ENCODE measurements at regions not wholly inside any gene's neighbourhood (a gene's known extent, or its start where the extent isn't known, plus 50 kb on each side); places are given as distances from the start of the nearest gene placed in this dataset.

DNA sequence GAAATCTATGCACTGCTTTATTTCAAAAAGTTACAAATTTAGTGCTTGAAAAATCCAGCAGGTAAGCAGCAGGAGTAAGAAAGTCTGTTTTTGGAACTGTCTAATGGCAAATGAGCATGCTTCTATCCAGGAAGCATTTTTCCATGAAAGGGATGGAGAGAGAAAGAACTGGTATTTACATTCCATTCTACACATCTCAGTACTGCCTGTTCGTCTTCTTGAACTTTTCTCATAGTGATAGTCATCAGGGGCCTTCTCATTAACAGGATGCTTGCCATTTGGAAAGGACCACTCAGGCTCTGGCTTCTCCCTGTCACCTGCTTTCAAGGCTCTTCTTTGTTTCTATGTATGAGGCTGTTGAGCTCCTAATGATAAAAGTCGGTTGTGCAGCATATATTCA lies 267.3 kb upstream of the IL12A start:
- Histone ChIP-seq H3K4me1 (ENCODE audit: control insufficient read depth, extremely low read depth, insufficient read depth, low read length) (peaks cover 19% of the 10 kb centered on the region), H4K20me1 (ENCODE audit: control insufficient read depth, extremely low read depth, insufficient read depth, low read length) (no peaks in the 10 kb centered on the region), H3K36me3 (ENCODE audit: control insufficient read depth in 2 of 2, extremely low read depth in 1 of 2, insufficient read depth in 2 of 2, low read length in 2 of 2) (no peaks in the 10 kb centered on the region), H3K4me3 (ENCODE audit: control insufficient read depth in 2 of 3, extremely low read depth in 1 of 3, insufficient read depth in 2 of 3, low read depth in 1 of 3, low read length in 3 of 3) (no peak overlapping the region), H3K9me3 (ENCODE audit: control insufficient read depth, low read depth, low read length) (no peaks in the 10 kb centered on the region), H3K9ac (ENCODE audit: control insufficient read depth, extremely low read depth, insufficient read depth, low read length) (no peak overlapping the region), H3K9me1 (ENCODE audit: control insufficient read depth, extremely low read depth, insufficient read depth, low read length) (no peaks in the 10 kb centered on the region), H3K27me3 (ENCODE audit: control insufficient read depth, extremely low read depth, insufficient read depth, low read length) (no peaks in the 10 kb centered on the region), H2AFZ (ENCODE audit: control insufficient read depth, low read length) (no peak overlapping the region), H3K79me2 (ENCODE audit: control insufficient read depth, insufficient read depth, low read length) (no peaks in the 10 kb centered on the region), H3K4me2 (ENCODE audit: control insufficient read depth, extremely low read depth, insufficient read depth, low read depth, low read length) (no peak overlapping the region), H3K27ac (ENCODE audit: control insufficient read depth, insufficient read depth, low read length) (no peak overlapping the region)
- dilution Hi-C loops (cut with MboI; ENCODE audit: extremely low pct_ligation_motif_present, low sequenced_read_pairs), result no loop called here
- TF ChIP-seq EZH2 (IDR thresholded peaks at IDR 0.05; ENCODE audit: low read length), result no peak
- TF ChIP-seq, protein P1, sequence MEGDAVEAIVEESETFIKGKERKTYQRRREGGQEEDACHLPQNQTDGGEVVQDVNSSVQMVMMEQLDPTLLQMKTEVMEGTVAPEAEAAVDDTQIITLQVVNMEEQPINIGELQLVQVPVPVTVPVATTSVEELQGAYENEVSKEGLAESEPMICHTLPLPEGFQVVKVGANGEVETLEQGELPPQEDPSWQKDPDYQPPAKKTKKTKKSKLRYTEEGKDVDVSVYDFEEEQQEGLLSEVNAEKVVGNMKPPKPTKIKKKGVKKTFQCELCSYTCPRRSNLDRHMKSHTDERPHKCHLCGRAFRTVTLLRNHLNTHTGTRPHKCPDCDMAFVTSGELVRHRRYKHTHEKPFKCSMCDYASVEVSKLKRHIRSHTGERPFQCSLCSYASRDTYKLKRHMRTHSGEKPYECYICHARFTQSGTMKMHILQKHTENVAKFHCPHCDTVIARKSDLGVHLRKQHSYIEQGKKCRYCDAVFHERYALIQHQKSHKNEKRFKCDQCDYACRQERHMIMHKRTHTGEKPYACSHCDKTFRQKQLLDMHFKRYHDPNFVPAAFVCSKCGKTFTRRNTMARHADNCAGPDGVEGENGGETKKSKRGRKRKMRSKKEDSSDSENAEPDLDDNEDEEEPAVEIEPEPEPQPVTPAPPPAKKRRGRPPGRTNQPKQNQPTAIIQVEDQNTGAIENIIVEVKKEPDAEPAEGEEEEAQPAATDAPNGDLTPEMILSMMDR (optimal IDR thresholded peaks at IDR 0.05 in 1 of 3, IDR thresholded peaks at IDR 0.05 in 1 of 3, conservative IDR thresholded peaks at IDR 0.05 in 1 of 3; ENCODE audit: extremely low read depth in 1 of 3, insufficient read depth in 2 of 3, low read length in 3 of 3), result no peak
- FAIRE-seq, result no peak
- no peak for DNase-seq (ENCODE audit: low read depth, low spot score)

DNA sequence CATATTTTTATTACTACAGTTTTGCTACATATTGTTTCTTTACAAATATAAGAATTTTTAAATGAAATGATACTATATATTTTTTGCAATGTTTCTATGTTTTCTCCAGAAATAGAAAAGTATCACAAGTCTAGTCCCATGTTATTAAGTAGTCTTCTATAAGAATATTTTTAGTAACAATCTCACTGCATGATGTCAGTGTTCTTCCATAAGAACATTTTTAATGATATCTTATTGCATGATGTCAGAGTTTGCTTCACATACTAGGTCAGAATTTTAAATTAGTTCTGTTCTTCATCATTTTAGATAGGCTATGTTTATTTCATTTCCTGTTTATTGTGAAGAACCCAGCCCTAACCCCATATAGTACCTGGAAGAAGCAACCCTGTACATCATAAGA lies 265.3 kb upstream of the IL12A start:
- TF ChIP-seq EZH2 (IDR thresholded peaks at IDR 0.05; ENCODE audit: low read length), result no peak
- TF ChIP-seq, protein P1 (optimal IDR thresholded peaks at IDR 0.05 in 1 of 3, IDR thresholded peaks at IDR 0.05 in 1 of 3, conservative IDR thresholded peaks at IDR 0.05 in 1 of 3; ENCODE audit: extremely low read depth in 1 of 3, insufficient read depth in 2 of 3, low read length in 3 of 3), result no peak
- H3K9ac ChIP-seq (ENCODE audit: control insufficient read depth, extremely low read depth, insufficient read depth, low read length), result no peak overlapping the region
- no peaks in the 10 kb centered on the region for H4K20me1 ChIP-seq (ENCODE audit: control insufficient read depth, extremely low read depth, insufficient read depth, low read length)
- no peaks in the 10 kb centered on the region for H3K9me1 ChIP-seq (ENCODE audit: control insufficient read depth, extremely low read depth, insufficient read depth, low read length)
- H3K79me2 ChIP-seq (ENCODE audit: control insufficient read depth, insufficient read depth, low read length), result no peaks in the 10 kb centered on the region
- dilution Hi-C loops (cut with MboI; ENCODE audit: extremely low pct_ligation_motif_present, low sequenced_read_pairs), result no loop called here
- no peak overlapping the region for H2AFZ ChIP-seq (ENCODE audit: control insufficient read depth, low read length)
- H3K4me3 ChIP-seq (ENCODE audit: control insufficient read depth in 2 of 3, extremely low read depth in 1 of 3, insufficient read depth in 2 of 3, low read depth in 1 of 3, low read length in 3 of 3), result no peak overlapping the region
- no peak overlapping the region for H3K4me2 ChIP-seq (ENCODE audit: control insufficient read depth, extremely low read depth, insufficient read depth, low read depth, low read length)
- DNase-seq (ENCODE audit: low read depth, low spot score) (no peak), FAIRE-seq (no peak)
- H3K9me3 ChIP-seq (ENCODE audit: control insufficient read depth, low read depth, low read length), result no peaks in the 10 kb centered on the region
- H3K36me3 ChIP-seq (ENCODE audit: control insufficient read depth in 2 of 2, extremely low read depth in 1 of 2, insufficient read depth in 2 of 2, low read length in 2 of 2), result no peaks in the 10 kb centered on the region
- H3K27ac ChIP-seq (ENCODE audit: control insufficient read depth, insufficient read depth, low read length), result no peak overlapping the region
- no peaks in the 10 kb centered on the region for H3K27me3 ChIP-seq (ENCODE audit: control insufficient read depth, extremely low read depth, insufficient read depth, low read length)
- H3K4me1 ChIP-seq (ENCODE audit: control insufficient read depth, extremely low read depth, insufficient read depth, low read length), result peaks cover 36% of the 10 kb centered on the region
